ENCODE measurements at regions not wholly inside any gene's neighbourhood (a gene's known extent, or its start where the extent isn't known, plus 50 kb on each side); places are given as distances from the start of the nearest gene placed in this dataset.

DNA sequence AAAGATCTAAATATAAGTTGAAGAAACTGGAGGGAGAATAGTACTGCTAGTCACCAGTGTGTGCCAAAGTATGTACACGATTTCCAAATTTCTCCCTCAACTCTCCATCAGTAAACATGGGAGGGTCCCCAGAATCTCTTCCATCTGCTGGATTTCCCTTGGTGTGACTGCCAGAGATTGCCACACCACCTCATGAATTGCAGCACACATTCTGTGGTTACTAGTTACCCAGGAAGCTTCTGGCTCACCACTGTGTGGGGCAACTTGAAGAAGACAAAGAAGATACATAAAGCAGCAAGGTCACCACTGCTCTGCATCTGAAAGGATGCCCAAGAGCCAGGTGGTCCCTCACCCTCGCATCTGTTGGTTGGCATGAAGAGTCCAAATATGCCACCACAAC lies 191.7 kb upstream of the ESRRG start:
- in situ Hi-C loops (cut with MboI; ENCODE audit: low pct_unique_long_range_greater_than_20kb, low sequenced_read_pairs) = no loop called here
- DNase-seq = no peak

DNA sequence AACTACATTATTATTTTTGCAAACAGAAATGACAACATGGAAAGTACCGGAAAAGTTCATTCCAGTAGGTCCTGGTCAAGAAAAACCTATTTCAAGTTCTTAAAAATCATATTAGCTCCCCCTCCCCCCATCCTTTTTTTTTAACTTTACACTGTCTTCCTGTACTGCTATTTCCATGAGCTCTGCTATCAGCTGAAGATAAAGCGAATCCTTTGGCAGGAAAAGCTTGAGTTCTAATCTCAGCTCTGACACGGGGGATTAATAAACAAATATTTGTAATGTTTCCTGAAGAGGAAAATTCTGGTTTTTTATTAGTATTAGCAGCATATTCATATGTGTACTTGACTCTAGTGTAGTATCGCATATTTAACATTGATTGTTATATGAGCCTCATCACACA lies 190.7 kb upstream of the ESRRG start:
- no peak for DNase-seq
- in situ Hi-C loops (cut with MboI; ENCODE audit: low pct_unique_long_range_greater_than_20kb, low sequenced_read_pairs) = no loop called here

DNA sequence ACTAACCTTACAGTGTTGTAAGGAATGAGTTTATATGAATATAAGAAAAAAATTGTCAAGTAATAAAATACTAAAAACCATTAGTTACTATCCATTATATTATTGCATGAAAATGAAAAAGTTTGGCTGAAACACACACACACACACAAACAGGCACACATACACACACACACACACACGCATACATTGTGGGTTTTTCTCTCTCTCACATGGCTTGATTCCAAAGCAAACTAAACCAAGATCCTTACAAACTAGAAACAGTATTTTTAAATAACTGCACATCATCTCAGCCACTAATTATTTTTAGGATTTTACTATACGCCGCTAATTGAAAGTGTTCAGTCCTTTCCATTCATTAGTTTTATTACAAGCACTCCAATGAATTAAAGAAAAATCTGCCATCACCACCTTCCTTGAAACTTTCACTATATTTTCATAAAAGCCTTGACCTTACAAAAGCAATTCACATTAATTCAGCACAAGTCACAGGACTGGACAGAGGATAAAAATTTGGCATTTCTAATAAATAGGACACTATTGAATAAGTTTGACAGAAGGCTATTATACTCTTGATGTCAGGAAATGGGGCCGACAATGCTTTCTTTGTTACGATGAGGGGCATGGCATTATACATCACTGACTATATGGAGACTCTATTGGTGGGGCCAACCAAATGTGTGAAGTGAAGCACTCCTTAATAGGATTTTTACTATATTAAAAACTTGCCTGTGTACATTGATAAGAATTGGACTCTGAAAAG lies 187.0 kb upstream of the ESRRG start:
- no peak for DNase-seq
- in situ Hi-C loops (cut with MboI; ENCODE audit: low pct_unique_long_range_greater_than_20kb, low sequenced_read_pairs) = no loop called here

DNA sequence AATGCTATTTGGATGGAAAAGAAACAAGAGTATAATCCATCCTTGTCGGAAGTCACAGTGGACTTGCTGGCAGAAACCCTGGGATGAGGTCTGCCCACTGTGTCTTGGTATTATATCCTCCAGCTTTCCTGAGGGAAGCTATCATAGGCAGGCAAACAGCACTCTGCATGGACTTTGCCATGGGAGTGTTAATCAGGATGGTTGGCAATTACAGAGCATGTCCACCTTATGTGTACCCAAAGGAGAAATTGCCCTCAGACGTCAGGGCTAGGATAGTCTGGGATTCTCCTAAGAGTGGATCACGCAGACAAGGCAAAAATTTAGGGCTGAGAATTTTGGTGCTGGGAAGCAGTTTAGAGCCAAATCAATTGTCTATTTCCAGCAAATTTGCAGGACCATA lies 184.9 kb upstream of the ESRRG start:
- DNase-seq = no peak
- in situ Hi-C loops (cut with MboI; ENCODE audit: low pct_unique_long_range_greater_than_20kb, low sequenced_read_pairs) = no loop called here

DNA sequence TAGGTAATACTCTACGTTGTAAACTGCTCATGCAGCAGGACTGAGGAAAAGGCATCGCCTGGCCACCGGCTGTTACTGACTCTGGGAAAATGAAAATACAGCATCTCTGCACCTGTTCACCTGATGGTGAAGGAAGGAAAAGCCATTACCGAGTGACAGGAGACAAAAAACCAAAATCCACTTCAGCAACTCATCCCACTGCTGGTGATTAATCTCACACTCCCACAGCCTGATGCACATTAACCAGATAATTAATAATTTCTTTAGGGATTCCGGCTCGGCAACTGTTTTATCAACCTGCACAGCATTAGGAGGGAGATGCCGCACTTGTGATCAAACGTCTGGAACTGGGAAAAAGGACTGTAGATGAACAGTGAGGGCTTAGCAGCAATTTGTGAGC lies 183.9 kb upstream of the ESRRG start:
- in situ Hi-C loops (cut with MboI; ENCODE audit: low pct_unique_long_range_greater_than_20kb, low sequenced_read_pairs) = no loop called here
- no peak for DNase-seq

DNA sequence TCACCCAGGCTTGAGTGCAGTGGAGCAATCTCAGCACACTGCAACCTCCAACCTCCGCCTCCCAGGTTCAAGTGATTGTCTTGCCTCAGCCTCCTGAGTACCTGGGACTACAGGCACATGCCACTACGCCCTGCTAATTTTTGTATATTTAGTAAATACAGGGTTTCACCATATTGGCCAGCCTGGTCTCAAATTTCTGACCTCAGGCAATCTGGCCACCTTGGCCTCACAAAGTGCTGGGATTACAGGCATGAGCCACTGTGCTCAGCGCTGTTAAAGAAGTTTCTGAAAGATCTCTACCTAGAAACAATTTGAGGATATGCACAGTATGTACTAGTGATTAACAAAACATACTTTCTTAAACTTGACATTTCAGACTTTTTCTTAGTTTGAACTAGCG lies 182.6 kb upstream of the ESRRG start:
- no peak for DNase-seq
- in situ Hi-C loops (cut with MboI; ENCODE audit: low pct_unique_long_range_greater_than_20kb, low sequenced_read_pairs) = no loop called here

DNA sequence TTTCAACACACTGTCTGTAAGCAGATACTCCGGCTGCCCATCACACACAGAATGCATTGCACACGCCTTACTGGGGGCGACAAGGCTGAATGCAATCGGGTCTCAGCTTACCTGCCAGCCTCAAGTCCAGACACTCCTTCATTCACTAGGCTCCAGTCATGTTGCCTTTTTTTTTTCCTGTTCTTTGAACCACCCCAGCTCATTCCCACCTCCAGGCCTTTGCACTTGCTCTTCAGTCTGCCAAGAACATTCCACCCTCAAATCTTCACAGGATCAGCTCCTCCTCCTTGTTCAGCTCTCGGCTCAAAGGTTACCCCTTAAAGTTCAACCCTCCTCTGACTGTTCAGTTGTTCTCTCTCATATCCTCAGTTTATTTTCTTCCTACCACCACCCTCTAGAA lies 181.9 kb upstream of the ESRRG start:
- no peak for DNase-seq
- in situ Hi-C loops (cut with MboI; ENCODE audit: low pct_unique_long_range_greater_than_20kb, low sequenced_read_pairs) = no loop called here

DNA sequence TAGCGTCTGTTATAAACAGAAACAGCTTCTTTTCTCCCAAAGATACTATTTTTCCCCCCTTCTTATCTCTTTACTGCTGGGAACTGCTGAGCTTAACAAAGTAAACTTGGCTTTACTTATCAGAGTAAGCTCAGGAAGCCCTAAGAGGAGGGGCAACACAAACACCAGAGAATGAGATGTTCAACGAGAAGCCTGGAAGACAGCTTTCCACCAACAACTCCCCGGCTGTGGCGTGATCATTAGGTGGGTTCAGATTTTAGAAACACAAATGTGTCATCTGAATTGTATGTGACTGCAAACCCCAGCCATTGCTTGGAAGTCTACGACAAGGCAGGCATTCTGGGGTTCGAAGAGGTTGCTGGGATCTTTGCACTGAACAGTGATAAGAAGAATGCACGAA lies 181.2 kb upstream of the ESRRG start:
- no peak for DNase-seq
- in situ Hi-C loops (cut with MboI; ENCODE audit: low pct_unique_long_range_greater_than_20kb, low sequenced_read_pairs) = no loop called here

DNA sequence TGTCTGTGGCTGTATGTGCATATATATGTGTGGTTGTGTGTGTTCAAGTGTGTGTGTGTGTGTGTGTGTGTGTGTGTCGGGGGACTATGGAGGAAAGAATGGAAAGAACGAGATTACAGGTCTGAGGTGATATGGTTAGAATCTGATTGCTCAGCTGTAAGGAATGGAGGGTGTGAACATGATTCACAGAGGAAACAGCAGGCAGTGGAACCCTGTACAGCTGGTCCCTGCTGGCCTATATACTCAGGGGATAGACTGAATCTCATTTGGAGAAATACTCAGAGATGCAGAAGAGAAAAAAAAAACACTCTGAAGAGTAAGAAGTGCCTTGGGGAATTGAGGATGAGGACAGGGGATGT lies 180.1 kb upstream of the ESRRG start:
- no peak for DNase-seq
- in situ Hi-C loops (cut with MboI; ENCODE audit: low pct_unique_long_range_greater_than_20kb, low sequenced_read_pairs) = no loop called here

DNA sequence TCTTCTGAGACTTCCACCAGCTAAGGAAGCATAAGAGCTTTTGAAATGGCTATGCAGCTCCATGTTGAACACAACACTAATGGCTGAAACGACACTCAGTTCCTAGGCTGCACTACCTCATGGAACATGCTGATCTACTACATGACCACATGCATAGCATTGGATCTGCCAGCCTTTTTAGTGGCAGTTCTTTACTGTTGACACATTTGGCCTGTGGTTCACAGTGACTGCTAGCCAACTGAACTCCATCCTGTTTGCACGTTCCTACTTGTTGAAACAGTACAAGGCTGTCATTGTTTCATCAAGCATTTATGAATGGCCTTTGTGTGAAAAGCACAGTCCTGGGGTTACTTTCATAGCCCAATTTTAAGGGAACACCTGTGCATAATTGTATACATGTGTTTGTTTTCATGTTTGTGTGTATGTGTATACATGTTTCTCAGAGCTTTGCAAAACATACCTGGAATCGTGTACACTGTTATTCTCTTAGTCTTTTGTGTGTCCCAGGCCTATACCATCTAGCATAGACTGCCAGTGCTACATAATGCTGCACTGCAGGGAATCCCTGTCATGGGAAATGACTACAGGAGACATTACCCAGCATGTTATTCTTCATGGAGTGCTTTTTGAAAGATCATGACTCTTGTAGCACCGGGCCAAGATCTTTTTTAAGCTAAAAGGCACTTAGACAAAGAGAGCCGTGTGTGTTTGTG lies 179.6 kb upstream of the ESRRG start:
- DNase-seq = no peak
- in situ Hi-C loops (cut with MboI; ENCODE audit: low pct_unique_long_range_greater_than_20kb, low sequenced_read_pairs) = no loop called here

DNA sequence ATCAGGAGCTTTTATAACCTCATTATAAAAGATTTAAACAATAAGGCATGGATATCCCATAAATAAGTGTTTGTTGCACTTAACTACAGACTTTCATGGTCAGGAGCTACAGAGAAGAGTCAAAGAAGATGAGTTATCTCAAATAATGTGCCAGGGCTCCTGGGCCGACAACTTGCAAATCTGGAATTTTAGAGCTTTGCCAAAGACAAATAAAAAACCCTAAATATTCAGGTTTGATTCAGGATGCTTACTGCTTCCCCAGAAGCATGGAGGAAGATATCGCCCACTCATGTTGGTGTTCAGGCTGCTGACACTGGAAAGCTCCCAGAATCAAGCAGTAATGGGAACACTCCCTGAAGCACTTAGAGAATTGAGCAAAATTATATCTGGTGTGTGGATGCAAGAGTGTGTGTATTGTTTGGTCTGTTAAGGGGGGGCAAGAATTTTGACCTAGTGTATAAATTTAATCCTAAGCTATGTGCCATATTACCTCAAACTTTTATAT lies 176.9 kb upstream of the ESRRG start:
- in situ Hi-C loops (cut with MboI; ENCODE audit: low pct_unique_long_range_greater_than_20kb, low sequenced_read_pairs) = no loop called here

DNA sequence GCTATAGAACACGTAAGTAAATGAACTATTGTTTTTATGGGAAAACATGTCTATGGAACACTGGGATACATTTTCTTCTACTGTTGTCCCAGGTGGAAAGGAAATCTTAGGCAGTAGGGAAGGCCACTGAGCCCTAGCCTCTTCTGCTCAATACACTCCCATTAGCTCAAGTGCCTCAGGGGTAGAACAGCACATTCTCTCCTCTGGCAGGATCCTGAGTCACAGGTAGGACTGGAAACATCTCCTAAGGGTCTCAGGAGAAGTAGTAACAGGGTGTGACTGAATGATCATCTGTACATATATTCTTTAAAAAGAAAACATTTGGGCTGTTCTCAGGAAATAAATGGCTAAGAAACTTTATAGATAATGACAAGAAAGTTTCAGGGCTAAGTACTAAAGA lies 175.6 kb upstream of the ESRRG start:
- in situ Hi-C loops (cut with MboI; ENCODE audit: low pct_unique_long_range_greater_than_20kb, low sequenced_read_pairs) = no loop called here
- DNase-seq = no peak

More for the DNA sequence above, 176.9 kb upstream of the ESRRG start:
- DNase-seq = no peak

DNA sequence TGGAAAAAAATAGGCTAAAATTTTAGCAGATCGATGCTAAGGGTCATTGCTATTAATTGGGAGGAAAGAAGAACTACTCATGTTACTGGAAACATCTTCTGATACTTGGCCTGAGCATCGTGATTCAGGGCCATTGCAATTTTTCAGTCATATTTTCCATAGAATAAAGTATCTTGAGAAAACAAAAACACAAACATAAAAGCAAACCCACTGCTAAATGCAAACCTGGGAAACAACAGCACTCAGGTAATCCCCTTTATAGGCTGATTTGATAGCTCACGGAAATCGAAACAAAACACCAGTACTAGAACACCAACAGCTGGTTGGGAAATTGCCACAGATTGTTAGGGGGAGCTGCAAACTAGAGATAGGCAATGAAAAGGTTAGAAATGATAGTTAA lies 172.9 kb upstream of the ESRRG start:
- DNase-seq = no peak
- in situ Hi-C loops (cut with MboI; ENCODE audit: low pct_unique_long_range_greater_than_20kb, low sequenced_read_pairs) = no loop called here

DNA sequence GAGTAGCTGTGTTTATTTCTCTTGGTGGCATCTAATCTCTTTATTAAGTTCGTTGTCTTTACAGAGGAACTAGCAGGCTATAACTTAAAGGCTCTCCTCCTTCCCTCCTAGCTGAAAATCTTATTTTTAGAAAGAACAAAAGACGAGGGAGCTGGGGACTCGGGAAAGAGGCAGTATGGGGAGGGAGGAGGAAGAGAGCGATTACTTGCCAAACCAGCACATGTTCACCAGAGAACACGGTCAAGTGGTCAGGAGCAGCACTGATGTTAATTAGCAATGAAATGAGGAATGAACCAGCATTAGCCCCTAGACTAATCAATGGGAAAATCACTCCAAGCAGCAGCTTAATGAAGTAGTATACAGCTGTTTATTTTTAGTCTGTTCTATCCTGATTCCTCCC lies 171.3 kb upstream of the ESRRG start:
- DNase-seq = no peak
- in situ Hi-C loops (cut with MboI; ENCODE audit: low pct_unique_long_range_greater_than_20kb, low sequenced_read_pairs) = no loop called here

DNA sequence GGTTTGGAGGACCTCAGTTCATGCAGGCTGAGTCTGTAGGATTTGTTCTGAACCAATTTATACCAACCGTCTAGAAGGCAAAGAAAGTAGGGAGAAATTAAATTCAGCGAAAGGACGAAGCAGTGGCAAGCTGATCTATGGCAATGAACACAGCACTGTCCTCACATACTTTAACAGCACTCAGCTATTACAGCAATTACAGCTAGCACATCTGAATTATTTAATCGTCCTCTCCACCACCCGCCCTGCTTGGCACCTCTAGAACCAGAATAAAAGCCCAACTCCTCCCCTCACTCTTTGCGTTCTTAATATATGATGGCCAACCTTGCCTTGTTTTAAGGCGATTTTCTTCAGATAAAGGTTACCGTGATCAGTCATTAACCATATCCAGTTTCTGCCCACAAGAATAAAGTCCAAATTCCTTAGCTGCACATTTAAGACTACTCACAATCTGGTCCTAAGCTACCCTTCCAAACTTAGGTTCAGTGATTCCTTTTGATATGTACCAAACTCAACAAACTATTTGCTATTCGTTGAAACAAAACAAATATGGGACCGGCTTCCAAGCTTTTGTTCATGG lies 169.4 kb upstream of the ESRRG start:
- no peak for DNase-seq
- in situ Hi-C loops (cut with MboI; ENCODE audit: low pct_unique_long_range_greater_than_20kb, low sequenced_read_pairs) = no loop called here

DNA sequence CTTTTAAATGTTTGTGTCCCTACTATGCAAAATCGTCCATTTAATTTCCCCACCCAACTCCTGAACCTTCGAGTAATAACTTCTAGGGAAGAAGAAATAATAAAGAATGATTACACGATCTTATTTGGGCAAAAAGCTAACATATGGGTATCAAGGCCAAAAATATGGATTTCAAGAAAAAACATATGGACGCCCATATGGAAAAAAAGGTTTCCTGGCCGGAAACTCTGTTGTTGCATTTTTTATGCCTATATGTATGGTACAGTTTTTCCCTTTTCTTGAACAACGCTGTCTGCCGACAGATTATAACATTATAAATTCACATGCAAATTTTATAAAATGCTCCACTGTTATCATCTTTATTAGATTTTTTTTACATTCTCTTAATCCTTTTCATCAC lies 167.6 kb upstream of the ESRRG start:
- in situ Hi-C loops (cut with MboI; ENCODE audit: low pct_unique_long_range_greater_than_20kb, low sequenced_read_pairs) = no loop called here
- no peak for DNase-seq

DNA sequence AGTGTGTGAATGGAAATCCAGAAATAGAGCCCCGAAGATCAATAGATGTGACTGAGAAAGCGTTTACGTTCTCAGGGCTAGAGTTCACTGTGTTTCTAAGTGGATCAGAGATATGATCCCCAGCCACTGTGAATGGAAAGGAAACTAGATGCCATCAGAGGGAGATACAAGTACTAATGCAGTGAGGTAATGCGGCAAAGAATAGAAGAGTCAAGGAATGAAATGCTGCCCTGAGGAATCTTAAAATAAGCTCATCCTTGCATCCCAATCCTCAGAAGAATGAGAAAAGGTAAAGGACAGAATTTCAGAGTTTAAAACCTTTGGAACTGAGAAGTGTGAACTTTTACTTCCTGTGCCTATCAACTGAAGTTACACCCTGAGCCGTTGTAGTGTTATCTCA lies 165.5 kb upstream of the ESRRG start:
- in situ Hi-C loops (cut with MboI; ENCODE audit: low pct_unique_long_range_greater_than_20kb, low sequenced_read_pairs) = no loop called here

DNA sequence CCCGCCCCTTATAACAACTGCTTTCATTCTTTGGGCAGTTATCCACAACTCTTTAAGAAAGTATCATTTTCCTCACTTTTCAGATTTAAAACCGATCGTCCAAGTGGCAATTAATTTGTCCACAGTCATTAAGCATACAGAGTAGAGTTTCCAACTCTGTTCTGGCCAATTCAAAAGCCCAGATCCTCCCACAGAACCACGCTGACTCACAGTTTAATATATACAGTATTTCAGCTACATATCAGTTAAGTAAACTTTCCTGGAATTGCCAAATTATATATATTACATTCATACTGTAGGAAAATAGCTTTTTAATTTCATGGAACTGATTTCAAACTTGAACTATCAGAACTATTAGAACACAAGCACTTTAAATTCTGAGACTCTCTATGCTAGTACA lies 163.8 kb upstream of the ESRRG start:
- in situ Hi-C loops (cut with MboI; ENCODE audit: low pct_unique_long_range_greater_than_20kb, low sequenced_read_pairs) = no loop called here
- no peak for DNase-seq

More for the DNA sequence above, 165.5 kb upstream of the ESRRG start:
- no peak for DNase-seq

DNA sequence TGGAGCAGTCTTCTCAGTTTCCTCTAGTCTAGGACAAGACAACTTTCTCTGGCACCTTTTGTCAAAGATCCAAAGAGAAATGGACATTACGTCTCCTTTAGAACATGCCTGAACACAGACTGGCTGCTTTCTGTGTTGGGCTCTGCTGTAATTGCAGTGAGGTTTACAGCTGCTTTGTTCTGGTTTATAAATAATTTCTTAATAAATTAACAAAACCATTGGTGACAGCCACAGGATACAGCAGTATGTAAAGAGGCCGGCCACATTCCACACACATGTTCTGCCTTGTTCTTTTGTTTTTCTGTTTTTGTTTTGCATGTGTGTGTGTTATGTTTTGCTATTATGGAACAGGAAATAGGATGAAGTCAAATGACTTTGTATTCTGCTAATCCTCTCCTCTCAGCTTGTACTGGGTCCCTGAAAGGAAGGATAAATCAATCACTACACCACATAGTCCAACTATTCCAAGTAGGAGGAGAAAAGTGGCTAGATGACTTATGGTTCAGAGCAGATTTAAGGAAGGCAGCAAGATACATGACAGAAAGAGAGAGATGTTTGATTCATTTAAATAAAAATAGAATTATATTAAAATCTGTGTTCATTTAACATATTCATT lies 161.5 kb upstream of the ESRRG start:
- no peak for DNase-seq
- in situ Hi-C loops (cut with MboI; ENCODE audit: low pct_unique_long_range_greater_than_20kb, low sequenced_read_pairs) = no loop called here

DNA sequence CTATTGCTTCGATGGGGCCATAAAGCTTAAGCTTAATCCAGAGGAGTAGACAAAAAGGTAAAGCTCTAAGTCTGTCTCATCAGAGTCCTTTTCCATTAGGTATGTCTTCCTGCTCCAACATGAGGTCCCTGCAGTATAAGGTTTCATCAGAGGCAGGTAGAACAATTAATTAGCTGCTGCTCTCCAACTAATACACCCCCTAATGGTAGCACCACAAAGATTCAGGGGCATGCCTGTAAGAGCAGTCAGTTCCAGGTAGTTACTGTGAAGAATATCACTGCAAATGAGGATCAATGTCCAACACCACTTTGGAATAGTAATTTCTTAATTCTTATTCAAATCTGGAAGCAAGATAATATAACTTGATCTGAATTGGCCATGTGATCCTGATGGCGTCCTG lies 160.3 kb upstream of the ESRRG start:
- in situ Hi-C loops (cut with MboI; ENCODE audit: low pct_unique_long_range_greater_than_20kb, low sequenced_read_pairs) = no loop called here
- DNase-seq = no peak

All from KBM-7 (cell line).